ENCODE measurements at regions not wholly inside any gene's neighbourhood (a gene's known extent, or its start where the extent isn't known, plus 50 kb on each side); places are given as distances from the start of the nearest gene placed in this dataset.

DNA sequence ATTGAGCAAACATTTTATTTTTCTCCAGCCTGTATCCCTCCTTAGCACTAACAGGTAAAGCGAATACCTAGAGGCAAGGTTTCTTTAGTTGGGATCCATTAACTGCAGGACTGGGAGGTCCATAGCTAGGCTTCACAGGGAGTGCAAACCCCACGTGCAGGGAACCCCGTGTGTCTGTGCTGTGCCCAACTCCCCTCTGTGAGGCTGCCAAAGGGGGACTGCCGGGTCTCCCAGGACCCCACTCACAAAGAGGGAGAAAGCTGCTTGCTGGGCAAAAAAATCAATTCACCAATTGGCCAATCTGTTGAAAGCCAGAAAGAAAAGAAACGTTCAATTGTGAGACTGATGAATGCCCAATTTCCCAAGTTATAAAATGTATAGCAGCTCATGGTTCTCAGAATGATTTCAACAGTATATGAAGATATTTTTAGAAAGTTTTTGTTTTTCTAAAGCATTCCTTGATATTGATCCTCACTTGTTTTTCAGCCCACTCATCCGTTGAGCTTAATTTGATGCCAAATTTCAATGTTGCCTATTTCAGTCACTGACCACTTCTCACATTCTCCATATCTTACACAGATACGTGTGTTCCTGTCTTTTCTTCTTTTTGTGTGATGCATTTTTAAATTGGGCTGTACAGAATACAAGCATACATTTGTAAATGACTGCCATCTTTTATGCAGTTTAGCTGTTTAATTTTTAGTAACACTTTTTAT, 202.7 kb upstream of the PRSS58 start:
- TF ChIP-seq CTCF (IDR thresholded peaks at IDR 0.05; ENCODE audit: extremely low read depth, insufficient read depth, missing control alignments), result no peak
- DNase-seq (ENCODE audit: low spot score), result no peak
- in situ Hi-C loops (cut with MboI; ENCODE audit: low pct_unique_long_range_greater_than_20kb, low sequenced_read_pairs, unreplicated experiment), result no loop called here

DNA sequence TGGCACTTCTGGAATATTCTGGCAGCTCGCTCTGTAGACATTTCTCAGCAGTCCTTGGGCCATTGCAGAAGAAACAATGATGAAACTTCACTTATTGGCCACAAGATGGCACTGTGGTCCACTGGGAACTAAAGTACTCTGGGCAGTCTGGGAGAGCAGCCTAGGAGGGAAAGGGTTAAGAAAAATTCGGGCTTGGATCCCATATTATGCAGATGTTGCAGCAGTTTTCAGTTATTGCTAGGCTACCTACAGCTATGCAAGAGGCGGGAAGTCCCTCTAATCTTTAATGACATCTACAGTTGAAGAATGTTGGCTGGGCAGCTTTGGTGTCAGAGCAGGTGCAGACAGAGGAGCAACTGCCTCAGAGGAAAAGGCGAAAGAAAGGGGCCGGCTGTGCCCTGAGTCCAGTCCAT, 201.7 kb upstream of the PRSS58 start:
- TF ChIP-seq CTCF (IDR thresholded peaks at IDR 0.05; ENCODE audit: extremely low read depth, insufficient read depth, missing control alignments), result peak; percentile 84
- peak; percentile 40 for DNase-seq (ENCODE audit: low spot score)
- in situ Hi-C loops (cut with MboI; ENCODE audit: low pct_unique_long_range_greater_than_20kb, low sequenced_read_pairs, unreplicated experiment), result no loop called here

DNA sequence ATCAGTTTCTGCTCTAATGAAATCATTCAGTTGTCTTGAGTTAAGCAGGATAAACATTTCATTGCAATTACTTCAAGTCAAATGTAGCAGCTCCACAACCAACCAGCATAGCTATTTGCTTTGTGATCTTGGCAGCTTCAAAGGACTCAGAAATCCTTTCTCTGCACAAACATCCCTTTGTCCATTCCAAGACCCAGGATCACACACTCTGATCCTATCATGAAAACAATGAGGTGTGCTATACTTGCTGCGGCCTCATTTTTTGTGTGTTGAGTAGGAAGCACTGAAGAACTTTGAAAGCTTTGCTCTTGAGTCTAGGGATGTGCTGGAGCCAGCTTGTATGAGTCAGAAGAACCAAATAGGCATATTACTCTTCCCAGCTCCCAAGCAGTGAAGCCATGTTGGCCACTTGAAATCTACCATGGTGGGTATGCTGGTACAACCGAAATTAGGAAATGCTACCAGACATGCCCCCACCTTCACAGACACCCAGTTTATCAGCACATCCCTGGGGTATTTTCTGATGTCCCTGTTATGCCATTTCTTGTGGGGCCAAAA, 199.4 kb upstream of the PRSS58 start:
- in situ Hi-C loops (cut with MboI; ENCODE audit: low pct_unique_long_range_greater_than_20kb, low sequenced_read_pairs, unreplicated experiment), result no loop called here
- TF ChIP-seq CTCF (IDR thresholded peaks at IDR 0.05; ENCODE audit: extremely low read depth, insufficient read depth, missing control alignments), result no peak

GRCh38 chr7:142455392-142455791, 197.5 kb upstream of the PRSS58 start:
- in situ Hi-C loops (cut with MboI; ENCODE audit: low pct_unique_long_range_greater_than_20kb, low sequenced_read_pairs, unreplicated experiment), result no loop called here
- no peak for TF ChIP-seq CTCF (IDR thresholded peaks at IDR 0.05; ENCODE audit: extremely low read depth, insufficient read depth, missing control alignments)
- no peak for DNase-seq (ENCODE audit: low spot score)

More for the DNA sequence above, 199.4 kb upstream of the PRSS58 start:
- no peak for DNase-seq (ENCODE audit: low spot score)

- in situ Hi-C loops (cut with MboI; ENCODE audit: low pct_unique_long_range_greater_than_20kb, low sequenced_read_pairs, unreplicated experiment), result no loop called here
- TF ChIP-seq CTCF (IDR thresholded peaks at IDR 0.05; ENCODE audit: extremely low read depth, insufficient read depth, missing control alignments), result no peak
- no peak for DNase-seq (ENCODE audit: low spot score)
Measured at GRCh38 chr7:142454862-142455261, 197.0 kb upstream of the PRSS58 start.

- in situ Hi-C loops (cut with MboI; ENCODE audit: low pct_unique_long_range_greater_than_20kb, low sequenced_read_pairs, unreplicated experiment), result no loop called here
- no peak for TF ChIP-seq CTCF (IDR thresholded peaks at IDR 0.05; ENCODE audit: extremely low read depth, insufficient read depth, missing control alignments)
- DNase-seq (ENCODE audit: low spot score), result no peak
Measured at GRCh38 chr7:142452791-142453190, 194.9 kb upstream of the PRSS58 start.
